H9 (cell line): ENCODE measurements at regions not wholly inside any gene's neighbourhood (a gene's known extent, or its start where the extent isn't known, plus 50 kb on each side); places are given as distances from the start of the nearest gene placed in this dataset.
"Not testable (repeated sequence)": the region's sequence is repeated elsewhere in the genome, so short reads cannot be mapped to it uniquely, and the experiment has no call there.

Source experiments
- DNase-seq: peaks from one replicate; pipeline ENCODE4 v3.0.0-alpha.2; 2017
- H2AFZ ChIP-seq: one replicate; pipeline ENCODE4 v1.6.1; 2013; ENCODE audit warnings: mild to moderate bottlenecking, low read length, control low read depth, moderate library complexity
- H2AK5ac ChIP-seq: 2 replicates; pipeline ENCODE4 v1.6.1; 2013; ENCODE audit warnings: low read length, control low read depth, mixed read lengths; ENCODE audit not compliant: insufficient read length
- H2BK120ac ChIP-seq: one replicate; pipeline ENCODE4 v1.6.1; 2013; ENCODE audit warnings: low read depth, mild to moderate bottlenecking, low read length, control low read depth, inconsistent platforms; ENCODE audit not compliant: poor library complexity, severe bottlenecking
- H2BK12ac ChIP-seq: 2 replicates; pipeline ENCODE4 v1.6.1; 2013; ENCODE audit warnings: low read length, control low read depth, mixed read lengths, low read depth; ENCODE audit not compliant: insufficient read length
- H2BK15ac ChIP-seq: 2 replicates; pipeline ENCODE4 v1.6.1; 2013; ENCODE audit warnings: low read depth, low read length, control low read depth
- H2BK20ac ChIP-seq: one replicate; pipeline ENCODE4 v1.6.1; 2013; ENCODE audit warnings: low read depth, mild to moderate bottlenecking, low read length, control low read depth, inconsistent platforms; ENCODE audit not compliant: poor library complexity, severe bottlenecking
- H2BK5ac ChIP-seq: 2 replicates; pipeline ENCODE4 v1.6.1; 2013; ENCODE audit warnings: low read length, control low read depth, mixed read lengths; ENCODE audit not compliant: insufficient read length
- H3K14ac ChIP-seq: 2 replicates; pipeline ENCODE4 v1.6.1; 2013; ENCODE audit warnings: low read length, control low read depth; ENCODE audit not compliant: insufficient read depth
- H3K18ac ChIP-seq: 2 replicates; pipeline ENCODE4 v1.6.1; 2013; ENCODE audit warnings: low read depth, mild to moderate bottlenecking, mixed read lengths, low read length, control low read depth; ENCODE audit not compliant: insufficient read length
- H3K23ac ChIP-seq: 2 replicates; pipeline ENCODE4 v1.6.1; 2013; ENCODE audit warnings: low read length, control low read depth, mixed read lengths, low read depth; ENCODE audit not compliant: insufficient read length
- H3K23me2 ChIP-seq: 2 replicates; pipeline ENCODE4 v1.6.1; 2013; ENCODE audit warnings: low read depth, mild to moderate bottlenecking, mixed read lengths, low read length, control low read depth; ENCODE audit not compliant: insufficient read length, poor library complexity, severe bottlenecking
- H3K27ac ChIP-seq: 2 replicates; pipeline ENCODE4 v1.5.1; 2013; ENCODE audit warnings: low read length, control low read depth, mixed read lengths, low read depth; ENCODE audit not compliant: insufficient read length
- H3K27me3 ChIP-seq: 2 replicates; pipeline ENCODE4 v1.6.1; 2013; ENCODE audit warnings: low read length, control low read depth, inconsistent platforms; ENCODE audit not compliant: insufficient read depth
- H3K4ac ChIP-seq: 2 replicates; pipeline ENCODE4 v1.6.1; 2013; ENCODE audit warnings: low read depth, mild to moderate bottlenecking, control low read depth, inconsistent platforms, low read length, moderate library complexity
- H3K4me1 ChIP-seq: 2 replicates; pipeline ENCODE4 v1.6.1; 2013; ENCODE audit warnings: low read length, control low read depth, inconsistent platforms; ENCODE audit not compliant: insufficient read depth
- H3K4me2 ChIP-seq: 2 replicates; pipeline ENCODE4 v1.6.1; 2013; ENCODE audit warnings: low read length, control low read depth, mixed read lengths; ENCODE audit not compliant: insufficient read length, insufficient read depth
- H3K56ac ChIP-seq: 2 replicates; pipeline ENCODE4 v1.6.1; 2013; ENCODE audit warnings: low read depth, mild to moderate bottlenecking, mixed read lengths, low read length, control low read depth; ENCODE audit not compliant: insufficient read length
- H3K79me1 ChIP-seq: 2 replicates; pipeline ENCODE4 v1.6.1; 2013; ENCODE audit warnings: low read depth, mild to moderate bottlenecking, moderate library complexity, low read length, control low read depth, inconsistent platforms; ENCODE audit not compliant: insufficient read depth, poor library complexity, severe bottlenecking
- H3K79me2 ChIP-seq: 2 replicates; pipeline ENCODE4 v1.6.1; 2013; ENCODE audit warnings: low read length, control low read depth, inconsistent platforms; ENCODE audit not compliant: insufficient read depth
- H3K9ac ChIP-seq: 2 replicates; pipeline ENCODE4 v1.6.1; 2013; ENCODE audit warnings: low read length, control low read depth, mixed read lengths; ENCODE audit not compliant: insufficient read length; ENCODE audit errors: extremely low read depth
- H3K9me3 ChIP-seq: one replicate; pipeline ENCODE4 v1.6.1; 2013; ENCODE audit warnings: low read depth, low read length, inconsistent platforms; ENCODE audit not compliant: control insufficient read depth
- H3T11ph ChIP-seq: one replicate; pipeline ENCODE4 v1.6.1; 2013; ENCODE audit warnings: mild to moderate bottlenecking, low read length, control low read depth, inconsistent platforms
- H4K20me1 ChIP-seq: one replicate; pipeline ENCODE4 v1.6.1; 2013; ENCODE audit not compliant: control insufficient read depth, insufficient read length, insufficient read depth
- H4K5ac ChIP-seq: 2 replicates; pipeline ENCODE4 v1.6.1; 2013; ENCODE audit warnings: low read depth, mild to moderate bottlenecking, mixed read lengths, low read length, control low read depth; ENCODE audit not compliant: insufficient read length
- H4K8ac ChIP-seq: replicated peaks from 2 replicates; pipeline ENCODE4 v1.6.1; 2013; ENCODE audit warnings: low read length, control low read depth, mixed read lengths, low read depth; ENCODE audit not compliant: insufficient read length
- H4K91ac ChIP-seq: 2 replicates; pipeline ENCODE4 v1.6.1; 2013; ENCODE audit warnings: low read depth, mild to moderate bottlenecking, moderate library complexity, mixed read lengths, low read length, control low read depth; ENCODE audit not compliant: insufficient read length
- H3K27ac Mint-ChIP-seq, 3 experiments: 2 replicates in 2 of 3; 3 replicates in 1 of 3; pipeline ENCODE4 v1.8.0; 2020 to 2021; ENCODE audit warnings: mixed read lengths in 3 of 3, mild to moderate bottlenecking in 1 of 3, moderate library complexity in 1 of 3
- H3K27me3 Mint-ChIP-seq: 2 replicates; pipeline ENCODE4 v1.8.0; 2021; ENCODE audit warnings: low read depth, mild to moderate bottlenecking, moderate library complexity, mixed read lengths
- H3K36me3 Mint-ChIP-seq, 3 experiments: 2 replicates in 2 of 3; 3 replicates in 1 of 3; pipeline ENCODE4 v1.8.0; 2020 to 2021; ENCODE audit warnings: low read depth in 3 of 3, mixed read lengths in 3 of 3; ENCODE audit not compliant: insufficient read depth in 1 of 3
- H3K4me1 Mint-ChIP-seq, 2 experiments: 2 replicates each; pipeline ENCODE4 v1.8.0; 2020; ENCODE audit warnings: mixed read lengths in 2 of 2
- H3K4me3 Mint-ChIP-seq, 2 experiments: 2 replicates in 1 of 2; 3 replicates in 1 of 2; pipeline ENCODE4 v1.8.0; 2020 to 2021; ENCODE audit warnings: mild to moderate bottlenecking in 2 of 2, mixed read lengths in 2 of 2, moderate library complexity in 1 of 2
- H3K9me3 Mint-ChIP-seq, 2 experiments: 2 replicates in 1 of 2; 3 replicates in 1 of 2; pipeline ENCODE4 v1.8.0; 2020; ENCODE audit warnings: mild to moderate bottlenecking in 2 of 2, mixed read lengths in 2 of 2, moderate library complexity in 1 of 2
- CTCF ChIP-seq: fragments of 200-600 bp; sonication (generic); conservative IDR thresholded peaks from 3 replicates; pipeline ENCODE4 v1.8.0; 2021; ENCODE audit warnings: antibody characterized with exemption, mild to moderate bottlenecking
- WGBS: extraction: QIAGEN DNeasy Blood & Tissue Kit; methylation state at CpG from one replicate; pipeline ENCODE4 v1.1.7; 2013; ENCODE audit warnings: missing lambda C conversion rate, low lambda C conversion rate, mixed read lengths; ENCODE audit not compliant: insufficient read length; ENCODE audit errors: extremely low coverage; 5-methylcytosine and 5-hydroxymethylcytosine counted together

DNA sequence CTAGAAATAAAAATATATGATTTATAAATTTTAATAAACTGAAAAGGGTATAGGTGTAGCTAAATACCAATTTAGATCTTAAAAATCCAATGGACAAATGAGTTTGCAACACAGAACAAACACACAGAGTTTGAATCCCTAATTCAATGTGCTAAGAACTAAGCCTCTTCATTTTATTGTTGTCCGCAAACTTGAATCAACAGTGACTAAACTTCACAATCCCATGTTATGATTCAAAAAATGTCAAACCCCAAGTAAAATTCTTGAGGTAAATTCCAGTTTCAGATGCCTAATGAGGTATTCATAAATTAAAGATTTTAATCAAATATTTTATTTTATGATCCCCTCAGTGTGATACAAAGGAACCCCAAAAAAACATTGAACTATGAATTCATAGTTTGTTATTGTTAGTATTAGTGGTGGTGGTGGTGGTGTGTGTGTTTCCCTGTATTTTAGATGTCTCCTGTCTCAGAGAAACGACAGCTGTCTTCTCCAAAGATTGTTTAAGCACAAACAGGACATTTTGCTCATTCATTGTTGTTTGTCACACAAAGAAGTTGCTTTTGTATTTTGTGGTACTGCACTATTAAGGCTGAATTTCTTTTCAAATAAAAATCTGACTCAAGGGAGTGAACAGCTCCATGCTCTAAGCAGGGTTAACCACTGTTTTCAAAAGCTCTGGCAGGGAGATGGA is 259.8 kb downstream of the OSR1 start:
- H3K9me3 ChIP-seq = no peaks in the 10 kb centered on the region
- H3K4ac ChIP-seq = no peak overlapping the region
- no CpG with 5 or more reads among the region's 2 CpGs for WGBS
- Mint-ChIP-seq H3K4me3 (no peak overlapping the region), H3K36me3 (peaks cover 0 to 2% (median 0%) of the 10 kb centered on the region in 3 experiments; a peak in 2 of 7 replicates), H3K9me3 (peaks cover 0 to 3% of the 10 kb centered on the region in 2 experiments; a peak in 1 of 5 replicates), H3K4me1 (peaks cover 5 to 9% of the 10 kb centered on the region in 2 experiments; a peak in 3 of 4 replicates), H3K27me3 (no peaks in the 10 kb centered on the region), H3K27ac (no peak overlapping the region)
- no peak overlapping the region for H4K8ac ChIP-seq
- no peak overlapping the region for H3K27ac ChIP-seq
- no peak overlapping the region for H2AFZ ChIP-seq
- no peak overlapping the region for H3T11ph ChIP-seq
- no peak overlapping the region for H3K9ac ChIP-seq
- H2AK5ac ChIP-seq = no peak overlapping the region
- no peaks in the 10 kb centered on the region for H3K23me2 ChIP-seq
- H3K56ac ChIP-seq = no peak overlapping the region
- no peaks in the 10 kb centered on the region for H4K20me1 ChIP-seq
- H3K4me2 ChIP-seq = no peak overlapping the region
- no peak overlapping the region for H2BK12ac ChIP-seq
- H4K91ac ChIP-seq = no peak overlapping the region
- no peak overlapping the region for H2BK5ac ChIP-seq
- TF ChIP-seq CTCF = no peak
- no peak for DNase-seq
- no peaks in the 10 kb centered on the region for H3K79me2 ChIP-seq
- H3K79me1 ChIP-seq = no peaks in the 10 kb centered on the region
- H2BK15ac ChIP-seq = no peak overlapping the region
- H4K5ac ChIP-seq = no peak overlapping the region
- no peak overlapping the region for H2BK20ac ChIP-seq
- no peak overlapping the region for H2BK120ac ChIP-seq
- no peaks in the 10 kb centered on the region for H3K27me3 ChIP-seq
- H3K23ac ChIP-seq = no peak overlapping the region
- no peak overlapping the region for H3K14ac ChIP-seq
- H3K4me1 ChIP-seq = no peaks in the 10 kb centered on the region
- no peak overlapping the region for H3K18ac ChIP-seq

DNA sequence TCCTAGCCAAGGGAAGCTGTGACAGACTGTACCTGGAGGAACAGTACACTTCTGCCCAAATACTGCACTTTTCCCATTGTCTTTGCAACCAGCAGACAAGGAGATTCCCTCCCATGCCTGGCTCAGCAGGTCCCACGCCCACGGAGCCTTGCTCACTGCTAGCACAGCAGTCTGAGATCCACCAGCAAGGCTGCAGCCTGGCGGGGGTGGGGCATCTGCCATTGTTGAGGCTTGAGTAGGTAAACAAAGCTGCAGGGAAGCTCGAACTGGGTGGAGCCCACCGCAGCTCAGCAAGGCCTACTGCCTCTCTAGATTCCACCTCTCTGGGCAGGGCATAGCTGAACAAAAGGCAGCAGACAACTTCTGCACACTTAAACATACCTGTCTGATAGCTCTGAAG is 268.9 kb downstream of the OSR1 start:
- not testable (repeated sequence) for H3T11ph ChIP-seq, H3K36me3 Mint-ChIP-seq, H2BK20ac ChIP-seq, H3K23me2 ChIP-seq, H3K27me3 Mint-ChIP-seq, H3K4me2 ChIP-seq, H4K20me1 ChIP-seq, H3K4me1 ChIP-seq, H2AFZ ChIP-seq, H3K9me3 Mint-ChIP-seq, H2BK12ac ChIP-seq, H2BK5ac ChIP-seq, H3K4ac ChIP-seq, H4K91ac ChIP-seq, H3K9me3 ChIP-seq, H2AK5ac ChIP-seq, H3K23ac ChIP-seq, H2BK120ac ChIP-seq, H3K14ac ChIP-seq, H3K56ac ChIP-seq, H3K27ac Mint-ChIP-seq, H3K79me2 ChIP-seq, H4K5ac ChIP-seq, H3K79me1 ChIP-seq, H2BK15ac ChIP-seq, H3K18ac ChIP-seq, H3K27ac ChIP-seq, H3K27me3 ChIP-seq, H3K4me3 Mint-ChIP-seq, H4K8ac ChIP-seq, H3K9ac ChIP-seq
- peaks cover 31 to 39% of the 10 kb centered on the region in 2 experiments for H3K4me1 Mint-ChIP-seq
- no CpG with 5 or more reads among the region's 5 CpGs for WGBS
- peak; percentile 67 for DNase-seq
